ENCODE measurements at regions not wholly inside any gene's neighbourhood (a gene's known extent, or its start where the extent isn't known, plus 50 kb on each side); places are given as distances from the start of the nearest gene placed in this dataset.

- 60 to 75% methylated on average over 9 of the region's 9 CpGs for WGBS, 2 donors
- Histone ChIP-seq H3K27ac (peak overlapping the region in 1 of 4 donors; percentile 7), H3K9me3 (no peaks in the 10 kb centered on the region), H3K4me1 (no peaks in the 10 kb centered on the region), H3K27me3 (no peaks in the 10 kb centered on the region), H3K36me3 (no peaks in the 10 kb centered on the region), H3K4me3 (no peak overlapping the region)
- no peak for TF ChIP-seq EP300 (IDR thresholded peaks at IDR 0.05)
- no peak for TF ChIP-seq CTCF (IDR thresholded peaks at IDR 0.05)
- no peak for TF ChIP-seq POLR2A (IDR thresholded peaks at IDR 0.05)
- TF ChIP-seq POLR2AphosphoS5 (IDR thresholded peaks at IDR 0.05): no peak
- intact Hi-C loops (cut with DNase I): no loop called here
- no peak for DNase-seq
These were observed 690.4 kb upstream of the NRP1 start for GRCh38 chr10:34024693-34025425.

- intact Hi-C loops (cut with DNase I): no loop called here
- H3K27me3 ChIP-seq: no peaks in the 10 kb centered on the region
- WGBS, 2 donors: 73 to 88% methylated on average over 3 of the region's 3 CpGs
- peak overlapping the region in 1 of 4 donors; percentile 7 for H3K27ac ChIP-seq
- no peaks in the 10 kb centered on the region for H3K36me3 ChIP-seq
- H3K4me1 ChIP-seq: no peaks in the 10 kb centered on the region
- H3K9me3 ChIP-seq: no peaks in the 10 kb centered on the region
- DNase-seq: no peak
- no peak overlapping the region for H3K4me3 ChIP-seq
- TF ChIP-seq EP300 (IDR thresholded peaks at IDR 0.05) (no peak), CTCF (IDR thresholded peaks at IDR 0.05) (no peak), POLR2A (IDR thresholded peaks at IDR 0.05) (no peak), POLR2AphosphoS5 (IDR thresholded peaks at IDR 0.05) (no peak)
These were observed 689.8 kb upstream of the NRP1 start for GRCh38 chr10:34024282-34024681.

- 77 to 82% methylated on average over 6 of the region's 6 CpGs for WGBS, 2 donors
- intact Hi-C loops (cut with DNase I): no loop called here
- no peak for DNase-seq
- no peaks in the 10 kb centered on the region for H3K36me3 ChIP-seq
- no peak overlapping the region for H3K4me3 ChIP-seq
- TF ChIP-seq EP300 (IDR thresholded peaks at IDR 0.05): no peak
- TF ChIP-seq POLR2A (IDR thresholded peaks at IDR 0.05): no peak
- TF ChIP-seq CTCF (IDR thresholded peaks at IDR 0.05): no peak
- H3K4me1 ChIP-seq: no peaks in the 10 kb centered on the region
- H3K27me3 ChIP-seq: no peaks in the 10 kb centered on the region
- no peaks in the 10 kb centered on the region for H3K9me3 ChIP-seq
- no peak overlapping the region for H3K27ac ChIP-seq
These were observed 687.7 kb upstream of the NRP1 start for GRCh38 chr10:34022195-34022594.

- H3K4me3 ChIP-seq: no peak overlapping the region
- H3K27ac ChIP-seq: no peak overlapping the region
- no peaks in the 10 kb centered on the region for H3K4me1 ChIP-seq
- 86 to 93% methylated on average over 1 of the region's 1 CpG for WGBS, 2 donors
- no peaks in the 10 kb centered on the region for H3K36me3 ChIP-seq
- no peaks in the 10 kb centered on the region for H3K27me3 ChIP-seq
- TF ChIP-seq EP300 (IDR thresholded peaks at IDR 0.05): no peak
- TF ChIP-seq POLR2AphosphoS5 (IDR thresholded peaks at IDR 0.05): no peak
- TF ChIP-seq POLR2A (IDR thresholded peaks at IDR 0.05): no peak
- no peak for TF ChIP-seq CTCF (IDR thresholded peaks at IDR 0.05)
- intact Hi-C loops (cut with DNase I): no loop called here
- H3K9me3 ChIP-seq: no peaks in the 10 kb centered on the region
- no peak for DNase-seq
These were observed 684.3 kb upstream of the NRP1 start for GRCh38 chr10:34018784-34019183.

GRCh38 chr10:34018129-34018528 lies 683.7 kb upstream of the NRP1 start:
- TF ChIP-seq POLR2A (IDR thresholded peaks at IDR 0.05): no peak
- no peak for TF ChIP-seq EP300 (IDR thresholded peaks at IDR 0.05)
- TF ChIP-seq CTCF (IDR thresholded peaks at IDR 0.05): no peak
- TF ChIP-seq POLR2AphosphoS5 (IDR thresholded peaks at IDR 0.05): no peak
- DNase-seq: no peak
- H3K27me3 ChIP-seq: no peaks in the 10 kb centered on the region
- WGBS, 2 donors: 88 to 89% methylated on average over 5 of the region's 5 CpGs
- intact Hi-C loops (cut with DNase I): no loop called here
- no peaks in the 10 kb centered on the region for H3K36me3 ChIP-seq
- no peak overlapping the region for H3K4me3 ChIP-seq
- H3K4me1 ChIP-seq: no peaks in the 10 kb centered on the region
- no peak overlapping the region for H3K27ac ChIP-seq
- H3K9me3 ChIP-seq: no peaks in the 10 kb centered on the region

All from sigmoid colon (tissue), 6 donors.